ENCODE measurements at regions not wholly inside any gene's neighbourhood (a gene's known extent, or its start where the extent isn't known, plus 50 kb on each side); places are given as distances from the start of the nearest gene placed in this dataset.
A peak's percentile ranks its signal among the peaks of the same experiment; 100 is the strongest.

GRCh38 chr18:72942766-72943165 lies 75.0 kb upstream of the NETO1 start:
- DNase-seq (ENCODE audit: unreplicated experiment) = peak; percentile 51
- no peak overlapping the region for H3K27ac Mint-ChIP-seq (ENCODE audit: low read depth, unreplicated experiment)
- H3K9me3 Mint-ChIP-seq (ENCODE audit: unreplicated experiment) = no peaks in the 10 kb centered on the region
- ChIA-PET CTCF (no interaction called here), POLR2A (interaction anchor here (0.8 kb wide), 1 partner anchor 39 kb away, joined by 3 read pairs; no protein-coding TSS in a partner anchor)
- no peaks in the 10 kb centered on the region for H3K27me3 Mint-ChIP-seq (ENCODE audit: insufficient read depth, unreplicated experiment)
- BruUV-seq (replicated peaks) = no TSS peak
- peaks cover 9% of the 10 kb centered on the region for H3K4me1 Mint-ChIP-seq (ENCODE audit: insufficient read depth, unreplicated experiment)
- TF ChIP-seq CTCF (IDR thresholded peaks at IDR 0.05; ENCODE audit: unreplicated experiment) = no peak
- no peaks in the 10 kb centered on the region for H3K36me3 Mint-ChIP-seq (ENCODE audit: insufficient read depth, unreplicated experiment)
- no peak overlapping the region for H3K4me3 Mint-ChIP-seq (ENCODE audit: unreplicated experiment)
- intact Hi-C loops (cut with micrococcal nuclease) = no loop called here

- no TSS peak for BruUV-seq (replicated peaks)
Measured at GRCh38 chr18:72940986-72941385, 73.2 kb upstream of the NETO1 start.

GRCh38 chr18:72940509-72940908 lies 72.7 kb upstream of the NETO1 start:
- H3K27ac Mint-ChIP-seq (ENCODE audit: low read depth, unreplicated experiment) = no peak overlapping the region
- no peak for TF ChIP-seq CTCF (IDR thresholded peaks at IDR 0.05; ENCODE audit: unreplicated experiment)
- ChIA-PET CTCF (no interaction called here), POLR2A (no interaction called here)
- no peaks in the 10 kb centered on the region for H3K27me3 Mint-ChIP-seq (ENCODE audit: insufficient read depth, unreplicated experiment)
- H3K4me1 Mint-ChIP-seq (ENCODE audit: insufficient read depth, unreplicated experiment) = peaks cover 9% of the 10 kb centered on the region
- no peak overlapping the region for H3K4me3 Mint-ChIP-seq (ENCODE audit: unreplicated experiment)
- H3K36me3 Mint-ChIP-seq (ENCODE audit: insufficient read depth, unreplicated experiment) = no peaks in the 10 kb centered on the region
- intact Hi-C loops (cut with micrococcal nuclease) = no loop called here
- DNase-seq (ENCODE audit: unreplicated experiment) = no peak
- BruUV-seq (replicated peaks) = no TSS peak
- H3K9me3 Mint-ChIP-seq (ENCODE audit: unreplicated experiment) = no peaks in the 10 kb centered on the region

More at GRCh38 chr18:72940986-72941385, 73.2 kb upstream of the NETO1 start:
- intact Hi-C loops (cut with micrococcal nuclease) = no loop called here
- H3K36me3 Mint-ChIP-seq (ENCODE audit: insufficient read depth, unreplicated experiment) = no peaks in the 10 kb centered on the region
- ChIA-PET POLR2A (no interaction called here), CTCF (no interaction called here)
- H3K27me3 Mint-ChIP-seq (ENCODE audit: insufficient read depth, unreplicated experiment) = no peaks in the 10 kb centered on the region
- DNase-seq (ENCODE audit: unreplicated experiment) = peak; percentile 35
- H3K4me1 Mint-ChIP-seq (ENCODE audit: insufficient read depth, unreplicated experiment) = peaks cover 9% of the 10 kb centered on the region
- H3K4me3 Mint-ChIP-seq (ENCODE audit: unreplicated experiment) = no peak overlapping the region
- no peaks in the 10 kb centered on the region for H3K9me3 Mint-ChIP-seq (ENCODE audit: unreplicated experiment)
- H3K27ac Mint-ChIP-seq (ENCODE audit: low read depth, unreplicated experiment) = no peak overlapping the region
- no peak for TF ChIP-seq CTCF (IDR thresholded peaks at IDR 0.05; ENCODE audit: unreplicated experiment)

GRCh38 chr18:72935744-72936143 lies 68.0 kb upstream of the NETO1 start:
- H3K27me3 Mint-ChIP-seq (ENCODE audit: insufficient read depth, unreplicated experiment) = no peaks in the 10 kb centered on the region
- ChIA-PET CTCF (interaction anchor here (0.7 kb wide), 1 partner anchor 84 kb away, joined by 5 read pairs; no protein-coding TSS in a partner anchor), POLR2A (no interaction called here)
- DNase-seq (ENCODE audit: unreplicated experiment) = no peak
- H3K4me1 Mint-ChIP-seq (ENCODE audit: insufficient read depth, unreplicated experiment) = no peaks in the 10 kb centered on the region
- no peak for TF ChIP-seq CTCF (IDR thresholded peaks at IDR 0.05; ENCODE audit: unreplicated experiment)
- no peaks in the 10 kb centered on the region for H3K36me3 Mint-ChIP-seq (ENCODE audit: insufficient read depth, unreplicated experiment)
- no TSS peak for BruUV-seq (replicated peaks)
- intact Hi-C loops (cut with micrococcal nuclease) = no loop called here
- H3K4me3 Mint-ChIP-seq (ENCODE audit: unreplicated experiment) = no peak overlapping the region
- no peak overlapping the region for H3K27ac Mint-ChIP-seq (ENCODE audit: low read depth, unreplicated experiment)
- no peaks in the 10 kb centered on the region for H3K9me3 Mint-ChIP-seq (ENCODE audit: unreplicated experiment)

All from MCF 10A (cell line).